ENCODE measurements at regions not wholly inside any gene's neighbourhood (a gene's known extent, or its start where the extent isn't known, plus 50 kb on each side); places are given as distances from the start of the nearest gene placed in this dataset.

- TF ChIP-seq CTCF (IDR thresholded peaks at IDR 0.05; ENCODE audit: insufficient read depth, low read length, missing control alignments), result no peak
- POLR2A ChIA-PET, result no interaction called here
- H3K4me3 ChIP-seq (ENCODE audit: low read depth, low read length), result no peak overlapping the region
- CTCF ChIA-PET, result no interaction called here
- DNase-seq (ENCODE audit: low read depth, low spot score), result no peak
These were observed 149.2 kb upstream of the TOX3 start for GRCh38 chr16:52696126-52696525.

GRCh38 chr16:52690468-52690867 lies 143.5 kb upstream of the TOX3 start:
- DNase-seq (ENCODE audit: low read depth, low spot score), result no peak
- H3K4me3 ChIP-seq (ENCODE audit: low read depth, low read length), result no peak overlapping the region
- TF ChIP-seq CTCF (IDR thresholded peaks at IDR 0.05; ENCODE audit: insufficient read depth, low read length, missing control alignments), result no peak
- POLR2A ChIA-PET, result no interaction called here
- CTCF ChIA-PET, result no interaction called here

GRCh38 chr16:52680993-52681392 lies 134.1 kb upstream of the TOX3 start:
- DNase-seq (ENCODE audit: low read depth, low spot score), result no peak
- H3K4me3 ChIP-seq (ENCODE audit: low read depth, low read length), result no peak overlapping the region
- no peak for TF ChIP-seq CTCF (IDR thresholded peaks at IDR 0.05; ENCODE audit: insufficient read depth, low read length, missing control alignments)
- ChIA-PET CTCF (no interaction called here), POLR2A (no interaction called here)

GRCh38 chr16:52677501-52677900 lies 130.6 kb upstream of the TOX3 start:
- no peak overlapping the region for H3K4me3 ChIP-seq (ENCODE audit: low read depth, low read length)
- no peak for DNase-seq (ENCODE audit: low read depth, low spot score)
- ChIA-PET CTCF (no interaction called here), POLR2A (no interaction called here)
- TF ChIP-seq CTCF (IDR thresholded peaks at IDR 0.05; ENCODE audit: insufficient read depth, low read length, missing control alignments), result no peak

- CTCF ChIA-PET, result no interaction called here
These were observed 130.0 kb upstream of the TOX3 start for GRCh38 chr16:52676959-52677358.

GRCh38 chr16:52671590-52671989 lies 124.6 kb upstream of the TOX3 start:
- TF ChIP-seq CTCF (IDR thresholded peaks at IDR 0.05; ENCODE audit: insufficient read depth, low read length, missing control alignments), result no peak
- no peak for DNase-seq (ENCODE audit: low read depth, low spot score)
- ChIA-PET POLR2A (no interaction called here), CTCF (no interaction called here)
- no peak overlapping the region for H3K4me3 ChIP-seq (ENCODE audit: low read depth, low read length)

More at GRCh38 chr16:52676959-52677358, 130.0 kb upstream of the TOX3 start:
- POLR2A ChIA-PET, result no interaction called here
- DNase-seq (ENCODE audit: low read depth, low spot score), result no peak
- no peak overlapping the region for H3K4me3 ChIP-seq (ENCODE audit: low read depth, low read length)
- no peak for TF ChIP-seq CTCF (IDR thresholded peaks at IDR 0.05; ENCODE audit: insufficient read depth, low read length, missing control alignments)
